HG03432 (cell line): ENCODE measurements at regions not wholly inside any gene's neighbourhood (a gene's known extent, or its start where the extent isn't known, plus 50 kb on each side); places are given as distances from the start of the nearest gene placed in this dataset.

Experiments used
- ATAC-seq: cut with Tn5 transposase; IDR thresholded peaks from one replicate; pipeline ENCODE4 v1.9.1; 2021; ENCODE audit warnings: mild to moderate bottlenecking, moderate library complexity; ENCODE audit not compliant: unreplicated experiment

- ATAC-seq = no peak
These were observed 581.4 kb upstream of the PIK3C3 start for GRCh38 chr18:41373612-41374011.

- ATAC-seq = no peak
These were observed 582.9 kb upstream of the PIK3C3 start for GRCh38 chr18:41372046-41372665.

GRCh38 chr18:41371156-41372045, 583.6 kb upstream of the PIK3C3 start:
- ATAC-seq = no peak

- ATAC-seq = no peak
These were observed 584.3 kb upstream of the PIK3C3 start for GRCh38 chr18:41370740-41371139.

GRCh38 chr18:41357708-41358107, 597.3 kb upstream of the PIK3C3 start:
- no peak for ATAC-seq

- no peak for ATAC-seq
These were observed 601.1 kb upstream of the PIK3C3 start for GRCh38 chr18:41353777-41354528.

GRCh38 chr18:41351430-41351829, 603.6 kb upstream of the PIK3C3 start:
- ATAC-seq = no peak

GRCh38 chr18:41347057-41347456, 608.0 kb upstream of the PIK3C3 start:
- no peak for ATAC-seq

- no peak for ATAC-seq
These were observed 611.2 kb upstream of the PIK3C3 start for GRCh38 chr18:41343808-41344207.

- ATAC-seq = no peak
These were observed 616.7 kb upstream of the PIK3C3 start for GRCh38 chr18:41338341-41338740.

GRCh38 chr18:41331661-41332060, 623.4 kb upstream of the PIK3C3 start:
- no peak for ATAC-seq

GRCh38 chr18:41326311-41326710, 628.7 kb upstream of the PIK3C3 start:
- no peak for ATAC-seq

GRCh38 chr18:41324934-41325333, 630.1 kb upstream of the PIK3C3 start:
- ATAC-seq = no peak

- no peak for ATAC-seq
These were observed 630.8 kb upstream of the PIK3C3 start for GRCh38 chr18:41324020-41324791.

GRCh38 chr18:41323044-41323443, 632.0 kb upstream of the PIK3C3 start:
- ATAC-seq = no peak

GRCh38 chr18:41320100-41320499, 634.9 kb upstream of the PIK3C3 start:
- ATAC-seq = no peak

- no peak for ATAC-seq
These were observed 639.9 kb upstream of the PIK3C3 start for GRCh38 chr18:41315134-41315533.

GRCh38 chr18:41311571-41312547, 643.2 kb upstream of the PIK3C3 start:
- ATAC-seq = no peak

- no peak for ATAC-seq
These were observed 657.3 kb upstream of the PIK3C3 start for GRCh38 chr18:41297740-41298139.

GRCh38 chr18:41269294-41269693, 685.7 kb upstream of the PIK3C3 start:
- ATAC-seq = no peak
